Osteoblast (primary cell): ENCODE measurements at regions not wholly inside any gene's neighbourhood (a gene's known extent, or its start where the extent isn't known, plus 50 kb on each side); places are given as distances from the start of the nearest gene placed in this dataset.

Experiments
- DNase-seq: peaks from one replicate; pipeline ENCODE4 v3.0.0; 2011; ENCODE audit warnings: low spot score, mixed read lengths; ENCODE audit not compliant: insufficient read length; ENCODE audit errors: missing footprints
- H2AFZ ChIP-seq: 2 replicates; pipeline ENCODE4 v1.6.0; 2011; ENCODE audit warnings: mild to moderate bottlenecking, low read length
- H3K27ac ChIP-seq: 2 replicates; pipeline ENCODE4 v1.5.1; 2011; ENCODE audit warnings: mild to moderate bottlenecking, low read depth, low read length, moderate library complexity
- H3K27me3 ChIP-seq: 2 replicates; pipeline ENCODE4 v1.6.0; 2012; ENCODE audit warnings: mild to moderate bottlenecking, control low read depth, inconsistent platforms, low read length, moderate library complexity; ENCODE audit not compliant: insufficient read depth
- H3K36me3 ChIP-seq: 2 replicates; pipeline ENCODE4 v1.5.1; 2011; ENCODE audit warnings: mild to moderate bottlenecking, low read length, control low read depth, moderate library complexity; ENCODE audit not compliant: insufficient read depth
- H3K4me1 ChIP-seq: 2 replicates; pipeline ENCODE4 v1.5.1; 2011; ENCODE audit warnings: mild to moderate bottlenecking, low read length, control low read depth, moderate library complexity; ENCODE audit not compliant: insufficient read depth
- H3K4me2 ChIP-seq: 2 replicates; pipeline ENCODE4 v1.6.0; 2011; ENCODE audit warnings: mild to moderate bottlenecking, low read length; ENCODE audit not compliant: insufficient read depth
- H3K4me3 ChIP-seq: fragments of 200-600 bp; sonication (generic); 3 replicates; pipeline ENCODE4 v1.5.1; 2012; ENCODE audit warnings: mild to moderate bottlenecking, low read length, inconsistent platforms; ENCODE audit not compliant: insufficient read depth
- H3K79me2 ChIP-seq: 2 replicates; pipeline ENCODE4 v1.6.0; 2012; ENCODE audit warnings: mild to moderate bottlenecking, low read length, control low read depth, inconsistent platforms; ENCODE audit not compliant: insufficient read depth
- H3K9me3 ChIP-seq: 2 replicates; pipeline ENCODE4 v1.5.1; 2011; ENCODE audit warnings: low read depth, low read length, control low read depth
- H4K20me1 ChIP-seq: 2 replicates; pipeline ENCODE4 v1.6.0; 2012; ENCODE audit warnings: mild to moderate bottlenecking, low read length, control low read depth; ENCODE audit not compliant: insufficient read depth
- CTCF ChIP-seq: IDR thresholded peaks from 2 replicates; pipeline ENCODE4 v1.5.1; 2011; ENCODE audit warnings: mild to moderate bottlenecking, low read depth, low read length, moderate library complexity; ENCODE audit errors: extremely low read depth

- H3K27me3 ChIP-seq, result no peaks in the 10 kb centered on the region
- no peaks in the 10 kb centered on the region for H3K9me3 ChIP-seq
- TF ChIP-seq CTCF, result no peak
- H3K4me2 ChIP-seq, result no peak overlapping the region
- H3K79me2 ChIP-seq, result no peaks in the 10 kb centered on the region
- no peaks in the 10 kb centered on the region for H4K20me1 ChIP-seq
- H3K4me3 ChIP-seq, result no peak overlapping the region
- no peak for DNase-seq
- H2AFZ ChIP-seq, result no peak overlapping the region
- no peaks in the 10 kb centered on the region for H3K36me3 ChIP-seq
- no peaks in the 10 kb centered on the region for H3K4me1 ChIP-seq
- no peak overlapping the region for H3K27ac ChIP-seq
Measured at GRCh38 chr3:88572450-88572849, 422.7 kb downstream of the C3orf38 start.

DNA sequence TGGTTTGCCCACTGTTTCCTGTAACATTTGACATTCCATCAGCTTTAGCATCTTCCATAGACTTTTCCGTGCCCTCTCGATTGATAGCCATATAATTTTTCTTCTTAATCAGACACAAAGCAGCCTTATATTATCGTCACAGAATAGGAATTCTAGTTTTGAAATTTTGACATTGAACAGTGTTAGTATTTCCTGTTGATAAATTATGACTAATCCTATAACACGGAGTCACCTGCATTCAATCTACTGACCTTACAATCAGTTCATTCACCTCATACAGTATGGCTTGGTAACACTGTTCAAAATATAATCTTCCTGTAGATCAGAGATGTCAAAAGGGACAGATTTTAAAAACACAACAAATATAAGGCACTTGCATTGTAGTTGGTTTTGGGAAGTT is 423.7 kb downstream of the C3orf38 start:
- H2AFZ ChIP-seq, result no peak overlapping the region
- no peaks in the 10 kb centered on the region for H3K36me3 ChIP-seq
- no peaks in the 10 kb centered on the region for H3K79me2 ChIP-seq
- H3K4me2 ChIP-seq, result no peak overlapping the region
- no peaks in the 10 kb centered on the region for H3K4me1 ChIP-seq
- no peak overlapping the region for H3K27ac ChIP-seq
- H4K20me1 ChIP-seq, result no peaks in the 10 kb centered on the region
- no peak for TF ChIP-seq CTCF
- no peaks in the 10 kb centered on the region for H3K9me3 ChIP-seq
- H3K4me3 ChIP-seq, result no peak overlapping the region
- no peak for DNase-seq
- no peaks in the 10 kb centered on the region for H3K27me3 ChIP-seq

- H3K36me3 ChIP-seq, result no peaks in the 10 kb centered on the region
- no peak overlapping the region for H3K4me2 ChIP-seq
- H3K9me3 ChIP-seq, result no peaks in the 10 kb centered on the region
- H3K27ac ChIP-seq, result no peak overlapping the region
- no peaks in the 10 kb centered on the region for H3K79me2 ChIP-seq
- DNase-seq, result no peak
- no peak overlapping the region for H3K4me3 ChIP-seq
- H3K27me3 ChIP-seq, result no peaks in the 10 kb centered on the region
- H4K20me1 ChIP-seq, result no peaks in the 10 kb centered on the region
- TF ChIP-seq CTCF, result no peak
- H3K4me1 ChIP-seq, result no peaks in the 10 kb centered on the region
- H2AFZ ChIP-seq, result no peak overlapping the region
Measured at GRCh38 chr3:88574146-88574545, 424.4 kb downstream of the C3orf38 start.

GRCh38 chr3:88584451-88584850 is 434.7 kb downstream of the C3orf38 start:
- TF ChIP-seq CTCF, result no peak
- Histone ChIP-seq H3K4me3 (no peak overlapping the region), H4K20me1 (no peaks in the 10 kb centered on the region), H2AFZ (no peak overlapping the region), H3K27ac (no peak overlapping the region), H3K79me2 (no peaks in the 10 kb centered on the region), H3K4me2 (no peak overlapping the region), H3K36me3 (no peaks in the 10 kb centered on the region), H3K4me1 (no peaks in the 10 kb centered on the region), H3K27me3 (no peaks in the 10 kb centered on the region), H3K9me3 (no peaks in the 10 kb centered on the region)
- DNase-seq, result no peak
